Mesodermal cell (in vitro differentiated cells): ENCODE measurements at regions not wholly inside any gene's neighbourhood (a gene's known extent, or its start where the extent isn't known, plus 50 kb on each side); places are given as distances from the start of the nearest gene placed in this dataset.

Experiments
- H3K27ac ChIP-seq: 2 replicates; pipeline ENCODE4 v1.7.0; 2013; ENCODE audit warnings: mild to moderate bottlenecking, low read depth, low read length, moderate library complexity; ENCODE audit not compliant: severe bottlenecking
- H3K36me3 ChIP-seq: 2 replicates; pipeline ENCODE4 v1.7.1; 2013; ENCODE audit warnings: mild to moderate bottlenecking, low read length, moderate library complexity; ENCODE audit not compliant: control insufficient read depth, insufficient read depth
- H3K4me1 ChIP-seq: one replicate; pipeline ENCODE4 v1.7.1; 2013; ENCODE audit warnings: mild to moderate bottlenecking, low read length; ENCODE audit not compliant: insufficient read depth, control insufficient read depth, poor library complexity, severe bottlenecking
- H3K4me3 ChIP-seq: 2 replicates; pipeline ENCODE4 v1.7.0; 2013; ENCODE audit warnings: low read length, control low read depth, mild to moderate bottlenecking; ENCODE audit not compliant: insufficient read depth, poor library complexity, severe bottlenecking; ENCODE audit errors: extremely low read depth
- H3K9me3 ChIP-seq: 2 replicates; pipeline ENCODE4 v1.7.1; 2013; ENCODE audit warnings: mild to moderate bottlenecking, low read length, moderate library complexity; ENCODE audit not compliant: control insufficient read depth
- whole genome bisulfite sequencing, 2 experiments: methylation state at CpG; one replicate each; pipeline ENCODE4 v1.1.5; 2013; ENCODE audit warnings: missing lambda C conversion rate in 2 of 2; ENCODE audit not compliant: insufficient coverage in 2 of 2; 5-methylcytosine and 5-hydroxymethylcytosine counted together

DNA sequence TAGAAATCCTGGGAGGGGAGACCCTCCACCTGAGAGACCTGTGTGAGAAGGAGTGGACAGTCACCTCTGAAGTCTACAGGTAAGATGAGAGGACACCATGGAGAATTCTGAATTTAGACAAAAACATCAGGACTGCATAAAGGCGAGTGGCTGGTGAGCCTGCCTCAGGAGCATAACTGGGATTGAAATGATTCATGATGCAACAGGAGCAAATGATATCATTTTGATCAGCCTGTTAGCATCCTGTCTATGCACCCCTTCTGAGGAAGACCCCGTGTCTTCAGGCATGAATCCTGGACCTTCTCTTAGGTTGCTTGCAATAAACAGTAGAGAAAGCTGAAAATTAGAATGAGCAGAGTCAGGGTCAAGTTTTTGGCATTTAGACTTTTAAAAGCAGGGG is 245.8 kb downstream of the ETAA1 start:
- no peaks in the 10 kb centered on the region for H3K36me3 ChIP-seq
- peaks cover 6% of the 10 kb centered on the region for H3K9me3 ChIP-seq
- H3K4me1 ChIP-seq = no peaks in the 10 kb centered on the region
- 68 to 91% methylated on average over 2 of the region's 2 CpGs for WGBS, 2 experiments
- H3K27ac ChIP-seq = no peak overlapping the region
- no peak overlapping the region for H3K4me3 ChIP-seq

DNA sequence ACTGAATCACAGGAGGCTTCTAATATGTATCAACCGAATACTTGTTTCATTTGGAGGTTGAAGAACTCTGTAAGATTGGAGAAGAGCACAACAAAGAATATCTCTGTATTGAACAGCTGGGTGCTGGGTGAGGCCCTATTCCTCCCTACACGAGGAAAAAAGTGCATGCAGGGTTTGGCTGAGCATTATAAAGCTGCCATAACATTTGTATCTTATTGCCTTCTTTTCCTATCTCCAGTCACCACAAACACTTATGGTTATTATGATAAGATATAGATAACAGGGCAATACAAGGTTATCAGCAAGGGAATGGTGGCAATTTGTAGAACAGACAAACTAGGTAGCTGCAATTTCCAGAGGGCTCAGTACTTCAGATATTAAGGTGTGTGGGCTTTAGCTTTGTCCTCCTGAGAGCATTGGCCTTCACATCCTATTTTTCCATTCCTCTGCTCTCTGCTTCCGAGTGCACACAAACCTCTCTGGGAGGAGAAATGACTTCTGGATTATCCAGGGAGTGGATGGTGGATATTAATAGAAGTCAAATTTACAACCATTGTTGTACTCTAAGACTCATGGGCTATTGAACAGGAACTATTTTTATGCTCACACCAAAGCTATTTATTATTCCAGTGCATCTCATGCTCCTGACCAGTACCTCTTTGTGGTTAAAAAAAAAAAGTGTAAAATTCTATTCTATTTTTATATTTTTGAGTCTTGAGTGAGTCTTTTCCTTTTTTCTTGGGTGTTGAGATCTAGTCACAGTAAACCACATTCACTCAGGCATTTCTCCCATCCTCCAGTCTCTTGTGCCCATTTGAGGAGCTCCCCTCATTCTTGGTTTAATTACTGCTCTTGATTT is 248.4 kb downstream of the ETAA1 start:
- H3K27ac ChIP-seq = no peak overlapping the region

DNA sequence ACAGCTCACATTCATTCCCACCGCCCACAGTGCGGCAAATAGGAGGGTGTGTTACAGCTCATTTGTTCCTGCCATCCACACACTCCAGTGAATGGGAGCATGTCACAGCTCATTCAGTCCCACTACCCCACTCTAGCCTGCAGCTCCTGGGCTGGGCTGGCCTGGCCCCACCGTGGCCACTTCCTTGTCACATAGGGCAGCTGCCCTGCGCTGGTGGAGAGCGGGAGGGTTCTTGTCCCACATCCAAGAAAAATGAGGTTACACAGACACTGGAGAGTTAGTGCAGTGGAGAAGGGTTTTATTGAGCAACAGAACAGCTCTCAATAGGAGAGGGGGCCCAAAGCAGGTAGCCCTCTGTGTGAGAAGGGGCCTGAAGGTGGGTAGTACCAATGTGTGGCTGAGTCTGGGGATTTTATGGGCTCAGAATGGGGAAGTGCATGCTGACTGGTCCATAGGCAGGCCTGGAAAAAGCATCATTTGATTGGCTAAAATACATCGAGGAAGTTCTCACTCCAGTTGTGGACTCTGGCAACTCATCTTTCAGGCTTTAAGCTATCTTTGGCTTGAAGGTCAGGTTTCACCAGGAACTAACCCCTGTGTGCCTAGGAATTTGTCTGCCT is 249.7 kb downstream of the ETAA1 start:
- peaks cover 6% of the 10 kb centered on the region for H3K9me3 ChIP-seq
- H3K27ac ChIP-seq = no peak overlapping the region
- 93 to 98% methylated on average over 3 to 6 of the region's 6 CpGs for WGBS, 2 experiments
- H3K4me3 ChIP-seq = no peak overlapping the region
- H3K36me3 ChIP-seq = no peaks in the 10 kb centered on the region
- H3K4me1 ChIP-seq = no peaks in the 10 kb centered on the region

More for the DNA sequence above, 248.4 kb downstream of the ETAA1 start:
- Histone ChIP-seq H3K9me3 (peaks cover 6% of the 10 kb centered on the region), H3K4me3 (no peak overlapping the region), H3K36me3 (no peaks in the 10 kb centered on the region), H3K4me1 (no peaks in the 10 kb centered on the region)
- WGBS, 2 experiments = 100% methylated on average over 1 of the region's 3 CpGs; no CpG with 5 or more reads in 1 of the 2 experiments

DNA sequence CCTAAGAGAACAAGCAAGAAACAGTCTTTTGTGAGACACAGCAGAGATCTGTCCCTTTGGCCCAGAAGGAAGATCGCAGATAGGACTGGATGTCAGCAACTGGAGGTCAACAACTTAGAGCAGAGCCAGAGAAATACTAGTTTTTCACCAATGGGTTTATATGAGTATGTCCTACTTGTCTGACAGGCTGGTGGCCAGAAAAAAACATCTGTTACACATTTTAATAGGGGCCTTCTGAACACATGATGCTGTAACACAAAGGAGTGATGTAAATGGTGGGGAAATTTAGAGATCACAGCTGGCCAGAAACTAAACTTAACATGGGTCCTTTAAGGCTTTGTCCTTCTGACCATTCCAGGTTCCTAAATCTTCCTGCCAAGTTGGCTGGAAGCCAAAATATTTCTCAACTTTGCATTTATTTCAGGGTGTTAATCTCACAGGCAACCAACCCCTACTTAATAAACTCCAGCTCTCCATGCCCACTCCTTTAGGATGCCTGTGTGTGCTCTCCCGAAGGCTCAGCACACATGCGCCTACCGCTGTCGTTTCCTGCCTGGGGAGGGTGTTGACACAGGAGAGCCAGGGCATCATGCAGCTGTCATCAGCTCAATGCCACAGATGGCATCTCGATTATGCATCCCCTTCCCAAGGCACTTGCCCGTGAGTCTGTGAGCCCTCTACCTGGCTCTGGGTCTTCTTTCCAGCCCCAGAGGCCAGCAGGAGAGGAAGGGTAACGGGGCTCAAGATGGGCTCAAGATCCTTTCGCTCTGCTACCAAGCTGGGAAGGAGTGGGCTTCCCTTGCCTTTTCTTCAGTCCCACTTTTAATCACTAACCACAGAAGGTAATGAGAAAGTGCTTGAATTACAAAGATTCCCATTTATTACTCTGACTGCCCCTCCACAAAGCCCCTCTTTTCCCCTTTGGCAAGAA is 252.5 kb downstream of the ETAA1 start:
- H3K27ac ChIP-seq = peak overlapping the region; percentile 13
- H3K9me3 ChIP-seq = peaks cover 10% of the 10 kb centered on the region
- no peaks in the 10 kb centered on the region for H3K36me3 ChIP-seq
- 71 to 84% methylated on average over 5 to 6 of the region's 9 CpGs for WGBS, 2 experiments
- no peak overlapping the region for H3K4me3 ChIP-seq
- H3K4me1 ChIP-seq = no peaks in the 10 kb centered on the region

DNA sequence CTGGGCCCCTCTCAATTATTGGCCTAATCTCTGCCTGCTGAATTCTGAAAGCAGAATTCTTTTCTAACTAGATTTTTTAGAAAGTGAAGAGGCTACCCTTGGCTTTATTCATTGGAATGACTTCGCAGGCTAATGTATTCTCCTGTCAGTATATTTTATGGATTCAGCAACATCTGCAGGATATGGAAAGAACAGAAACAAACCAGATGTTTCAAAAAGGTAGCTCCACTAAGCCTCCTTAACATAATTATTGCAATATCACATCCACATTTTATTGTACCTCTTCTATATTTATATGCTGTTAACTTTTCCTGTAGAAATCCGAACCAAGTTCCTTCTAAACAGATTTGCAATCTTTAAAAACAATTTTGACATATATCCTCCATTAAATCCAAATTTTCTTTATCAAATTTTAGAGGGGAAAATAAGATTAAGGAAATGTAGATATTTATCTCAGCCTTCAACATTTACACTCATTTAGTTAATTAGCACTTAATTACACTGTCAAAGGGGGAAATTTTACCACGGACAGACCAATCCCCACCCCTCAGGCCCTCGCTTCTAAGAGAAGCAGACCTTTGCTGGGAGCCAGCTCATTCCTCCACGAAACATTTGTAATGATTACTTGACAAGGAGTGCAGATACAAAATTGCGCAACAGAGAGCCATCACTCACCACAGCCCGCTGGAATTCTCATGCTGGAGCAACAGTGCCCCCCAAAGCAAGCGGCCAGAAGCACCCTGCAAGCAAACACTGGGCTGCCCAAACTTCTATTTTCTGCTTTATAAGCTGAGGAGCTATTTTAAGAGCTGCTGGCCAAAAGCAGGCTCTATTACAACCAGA is 253.4 kb downstream of the ETAA1 start:
- no peaks in the 10 kb centered on the region for H3K4me1 ChIP-seq
- 20 to 43% methylated on average over 3 of the region's 8 CpGs for WGBS, 2 experiments
- no peak overlapping the region for H3K4me3 ChIP-seq
- no peaks in the 10 kb centered on the region for H3K36me3 ChIP-seq
- H3K9me3 ChIP-seq = peaks cover 10% of the 10 kb centered on the region
- H3K27ac ChIP-seq = peak overlapping the region; percentile 59

DNA sequence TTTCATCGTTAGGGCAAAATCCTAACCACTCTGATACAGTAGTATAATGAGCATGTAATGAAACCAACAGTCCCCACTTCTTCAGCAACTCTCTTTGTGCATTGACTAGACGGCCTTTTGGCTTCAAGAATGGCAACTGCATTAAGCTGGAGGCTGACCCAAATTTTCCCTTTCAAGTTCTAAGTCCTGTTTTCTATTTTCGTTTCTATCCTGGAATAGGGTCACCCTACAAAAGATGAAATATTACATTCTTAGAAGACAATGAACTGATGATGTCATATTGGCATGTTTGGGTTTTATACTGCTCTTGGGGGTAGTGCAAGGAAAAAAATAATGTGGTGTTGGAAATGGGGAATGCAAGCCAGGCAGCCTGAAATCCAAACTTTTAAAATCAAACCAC is 254.4 kb downstream of the ETAA1 start:
- peaks cover 9% of the 10 kb centered on the region for H3K9me3 ChIP-seq
- 60 to 75% methylated on average over 1 of the region's 3 CpGs for WGBS, 2 experiments
- no peaks in the 10 kb centered on the region for H3K4me1 ChIP-seq
- no peaks in the 10 kb centered on the region for H3K36me3 ChIP-seq
- no peak overlapping the region for H3K4me3 ChIP-seq
- H3K27ac ChIP-seq = no peak overlapping the region

DNA sequence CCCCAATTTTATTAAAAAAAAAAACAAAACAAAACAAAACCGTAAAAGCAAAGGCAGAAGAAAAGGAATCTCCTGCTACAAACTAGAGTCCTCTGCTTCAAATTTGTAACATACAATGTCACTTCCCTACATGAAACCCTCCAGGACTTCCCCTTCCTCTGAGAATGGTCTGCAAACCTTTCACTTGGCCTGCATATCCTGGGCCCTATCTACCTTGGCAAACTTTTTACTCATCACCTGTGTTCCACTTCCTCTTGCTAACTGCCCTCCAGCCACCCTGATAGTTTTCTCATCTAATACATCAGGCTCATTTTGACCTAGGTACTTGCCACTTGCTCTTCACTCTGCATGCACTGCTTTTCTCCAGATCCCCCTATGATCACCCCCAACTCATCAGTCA is 255.5 kb downstream of the ETAA1 start:
- Histone ChIP-seq H3K36me3 (no peaks in the 10 kb centered on the region), H3K4me3 (no peak overlapping the region), H3K27ac (no peak overlapping the region), H3K4me1 (no peaks in the 10 kb centered on the region), H3K9me3 (peaks cover 4% of the 10 kb centered on the region)
- WGBS, 2 experiments = 40 to 100% methylated on average over 1 of the region's 1 CpG

DNA sequence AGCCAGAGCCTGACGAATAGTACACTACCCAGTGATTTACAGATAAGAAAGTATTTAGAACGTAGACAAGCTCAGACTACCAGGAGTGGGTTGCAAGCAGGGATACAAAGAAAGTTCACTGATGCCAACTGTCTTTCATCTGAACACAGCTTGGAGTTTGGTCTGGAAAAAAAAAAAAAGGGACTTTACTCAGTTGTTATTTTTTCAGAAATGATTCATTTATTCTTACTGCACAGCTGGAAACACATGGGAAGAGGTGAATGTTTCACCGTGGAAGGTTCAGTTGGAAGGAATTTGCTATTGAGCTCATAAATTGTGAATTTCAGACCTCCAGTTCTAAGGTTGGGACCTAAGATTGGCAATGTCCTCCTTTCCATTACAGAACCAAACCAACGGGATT is 259.7 kb downstream of the ETAA1 start:
- no peaks in the 10 kb centered on the region for H3K4me1 ChIP-seq
- whole genome bisulfite sequencing, 2 experiments = 70 to 74% methylated on average over 1 to 3 of the region's 4 CpGs
- H3K27ac ChIP-seq = no peak overlapping the region
- no peak overlapping the region for H3K4me3 ChIP-seq
- no peaks in the 10 kb centered on the region for H3K36me3 ChIP-seq
- peaks cover 4% of the 10 kb centered on the region for H3K9me3 ChIP-seq

DNA sequence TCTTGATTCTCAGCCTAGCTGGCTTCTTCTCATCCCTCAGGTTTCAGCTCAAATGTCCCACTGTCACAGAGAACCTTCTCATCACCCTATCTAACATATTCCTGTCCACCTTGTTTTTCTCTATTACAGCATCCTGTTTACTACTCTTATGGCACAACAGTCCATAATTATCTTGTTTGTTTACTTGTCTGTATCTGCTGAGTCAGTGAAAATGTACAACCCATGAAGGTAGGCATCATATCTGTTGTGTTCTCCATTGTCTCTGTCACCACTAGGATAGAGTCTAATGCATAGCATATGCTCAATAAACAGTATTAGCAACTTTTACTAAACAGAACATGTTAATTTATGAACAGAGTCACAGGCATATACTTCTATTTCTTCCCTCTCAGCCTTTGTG is 261.7 kb downstream of the ETAA1 start:
- H3K9me3 ChIP-seq = no peaks in the 10 kb centered on the region
- no peaks in the 10 kb centered on the region for H3K36me3 ChIP-seq
- H3K4me3 ChIP-seq = no peak overlapping the region

DNA sequence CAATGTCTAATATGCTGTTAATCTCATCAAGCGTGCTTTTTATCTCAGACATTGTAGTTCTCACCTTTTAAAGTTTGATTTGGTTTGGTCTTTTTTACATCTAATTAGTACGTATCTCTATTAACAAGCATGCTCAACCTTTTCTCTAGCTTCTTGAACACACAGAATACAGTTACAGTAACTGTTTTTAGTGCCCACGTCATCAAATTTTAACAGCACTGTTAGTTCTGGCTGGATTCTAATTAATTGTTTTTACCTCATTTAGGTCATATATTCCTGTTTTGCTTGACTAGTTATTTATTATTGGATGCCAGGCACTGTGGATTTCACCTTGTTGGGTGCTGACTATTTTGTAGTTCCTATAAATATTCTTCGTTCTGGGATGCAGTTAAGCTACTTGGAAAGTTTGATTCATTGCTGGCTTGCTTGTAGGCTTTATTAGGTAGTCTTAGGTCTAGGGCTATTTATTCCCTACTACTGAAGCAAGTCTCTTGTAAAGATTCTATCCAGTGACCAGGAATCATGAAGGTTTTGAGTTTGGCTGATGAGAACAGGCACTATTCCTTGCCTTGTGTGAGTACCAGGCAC is 263.0 kb downstream of the ETAA1 start:
- 86 to 100% methylated on average over 1 to 2 of the region's 4 CpGs for WGBS, 2 experiments

More for the DNA sequence above, 261.7 kb downstream of the ETAA1 start:
- no peaks in the 10 kb centered on the region for H3K4me1 ChIP-seq
- no peak overlapping the region for H3K27ac ChIP-seq

More for the DNA sequence above, 263.0 kb downstream of the ETAA1 start:
- no peaks in the 10 kb centered on the region for H3K9me3 ChIP-seq
- no peaks in the 10 kb centered on the region for H3K4me1 ChIP-seq
- H3K36me3 ChIP-seq = no peaks in the 10 kb centered on the region
- no peak overlapping the region for H3K4me3 ChIP-seq
- no peak overlapping the region for H3K27ac ChIP-seq
